HFF-Myc (cell line): ENCODE measurements at regions not wholly inside any gene's neighbourhood (a gene's known extent, or its start where the extent isn't known, plus 50 kb on each side); places are given as distances from the start of the nearest gene placed in this dataset.

Source experiments
- DNase-seq: peaks from one replicate; pipeline ENCODE4 v3.0.0-alpha.2; 2011; ENCODE audit warnings: low read depth; ENCODE audit errors: extremely low read depth
- H3K4me3 ChIP-seq: replicated peaks from 2 replicates; pipeline ENCODE4 v1.5.1; 2011; ENCODE audit warnings: low read depth, mild to moderate bottlenecking, control low read depth, low read length
- CTCF ChIP-seq: IDR thresholded peaks from 2 replicates; pipeline ENCODE4 v1.5.1; 2012; ENCODE audit warnings: mild to moderate bottlenecking, low read depth, low read length, control low read depth; ENCODE audit errors: missing control alignments

- H3K4me3 ChIP-seq = no peak overlapping the region
- DNase-seq = no peak
- TF ChIP-seq CTCF = no peak
Observed at GRCh38 chr9:126043681-126044080, 282.9 kb upstream of the MVB12B start.

- no peak for TF ChIP-seq CTCF
- DNase-seq = no peak
- no peak overlapping the region for H3K4me3 ChIP-seq
Observed at GRCh38 chr9:126049088-126049487, 277.5 kb upstream of the MVB12B start.

GRCh38 chr9:126049896-126050604 is 276.6 kb upstream of the MVB12B start:
- TF ChIP-seq CTCF = no peak
- DNase-seq = no peak
- H3K4me3 ChIP-seq = no peak overlapping the region

GRCh38 chr9:126050605-126050990 is 276.0 kb upstream of the MVB12B start:
- TF ChIP-seq CTCF = no peak
- no peak for DNase-seq
- no peak overlapping the region for H3K4me3 ChIP-seq

- no peak for TF ChIP-seq CTCF
- no peak for DNase-seq
- H3K4me3 ChIP-seq = no peak overlapping the region
Observed at GRCh38 chr9:126051446-126052130, 275.0 kb upstream of the MVB12B start.

- no peak for DNase-seq
- TF ChIP-seq CTCF = no peak
Observed at GRCh38 chr9:126052791-126053190, 273.8 kb upstream of the MVB12B start.

GRCh38 chr9:126053913-126054312 is 272.7 kb upstream of the MVB12B start:
- no peak for TF ChIP-seq CTCF
- no peak overlapping the region for H3K4me3 ChIP-seq
- no peak for DNase-seq

More at GRCh38 chr9:126052791-126053190, 273.8 kb upstream of the MVB12B start:
- no peak overlapping the region for H3K4me3 ChIP-seq
